HG03571 (cell line): ENCODE measurements at regions not wholly inside any gene's neighbourhood (a gene's known extent, or its start where the extent isn't known, plus 50 kb on each side); places are given as distances from the start of the nearest gene placed in this dataset.
"Not testable (repeated sequence)": the region's sequence is repeated elsewhere in the genome, so short reads cannot be mapped to it uniquely, and the experiment has no call there.

Experiments used
- ATAC-seq: cut with Tn5 transposase; IDR thresholded peaks from one replicate; pipeline ENCODE4 v1.9.1; 2021; ENCODE audit not compliant: unreplicated experiment

GRCh38 chr2:149686136-149687051, 98.8 kb upstream of the MMADHC start:
- no peak for ATAC-seq

GRCh38 chr2:149685401-149685800, 97.8 kb upstream of the MMADHC start:
- ATAC-seq: not testable (repeated sequence)

- ATAC-seq: no peak
These were observed 91.7 kb upstream of the MMADHC start for GRCh38 chr2:149679286-149679685.

GRCh38 chr2:149677416-149677815, 89.8 kb upstream of the MMADHC start:
- ATAC-seq: no peak

GRCh38 chr2:149670086-149670485, 82.5 kb upstream of the MMADHC start:
- no peak for ATAC-seq

- no peak for ATAC-seq
These were observed 79.3 kb upstream of the MMADHC start for GRCh38 chr2:149666809-149667320.

- no peak for ATAC-seq
These were observed 77.3 kb upstream of the MMADHC start for GRCh38 chr2:149664896-149665295.

- no peak for ATAC-seq
These were observed 75.0 kb upstream of the MMADHC start for GRCh38 chr2:149662556-149662955.

GRCh38 chr2:149661844-149662243, 74.3 kb upstream of the MMADHC start:
- no peak for ATAC-seq

GRCh38 chr2:149658553-149658952, 71.0 kb upstream of the MMADHC start:
- no peak for ATAC-seq

GRCh38 chr2:149657401-149658040, 69.9 kb upstream of the MMADHC start:
- ATAC-seq: no peak

GRCh38 chr2:149656996-149657395, 69.4 kb upstream of the MMADHC start:
- no peak for ATAC-seq

- no peak for ATAC-seq
These were observed 66.4 kb upstream of the MMADHC start for GRCh38 chr2:149653831-149654445.

GRCh38 chr2:149652926-149653325, 65.4 kb upstream of the MMADHC start:
- ATAC-seq: no peak

GRCh38 chr2:149652526-149652925, 65.0 kb upstream of the MMADHC start:
- ATAC-seq: no peak

GRCh38 chr2:149651229-149651628, 63.7 kb upstream of the MMADHC start:
- ATAC-seq: no peak

- ATAC-seq: no peak
These were observed 62.4 kb upstream of the MMADHC start for GRCh38 chr2:149650006-149650405.

- ATAC-seq: no peak
These were observed 60.9 kb upstream of the MMADHC start for GRCh38 chr2:149648282-149649030.

- ATAC-seq: no peak
These were observed 57.8 kb upstream of the MMADHC start for GRCh38 chr2:149645391-149645790.
